ENCODE measurements at regions not wholly inside any gene's neighbourhood (a gene's known extent, or its start where the extent isn't known, plus 50 kb on each side); places are given as distances from the start of the nearest gene placed in this dataset.

DNA sequence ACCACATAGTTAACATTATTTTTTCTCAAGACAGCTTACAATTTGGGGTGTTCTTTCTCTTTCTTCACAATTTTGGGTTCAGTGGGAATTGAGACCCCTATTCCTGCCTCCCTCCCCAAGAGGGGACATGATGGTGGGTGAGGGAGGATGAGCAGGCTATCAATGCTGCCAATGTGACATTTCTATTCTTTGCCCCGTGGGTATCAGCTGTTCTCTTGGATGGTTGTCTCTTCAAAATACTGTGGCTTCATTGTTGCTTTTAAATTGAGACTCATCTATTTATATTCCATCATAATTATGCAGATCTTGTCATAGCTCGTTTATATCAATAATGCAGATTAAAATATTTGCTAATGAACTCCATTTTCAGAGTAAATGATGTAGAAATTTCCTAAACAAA lies 56.5 kb upstream of the ANO4 start:
- H3K4me3 ChIP-seq (ENCODE audit: low read depth, low read length, poor library complexity, severe bottlenecking), result no peak overlapping the region
- POLR2A ChIA-PET (ENCODE audit: low non-redundant PET), result no interaction called here
- CTCF ChIA-PET, result no interaction called here
- H3K36me3 ChIP-seq (ENCODE audit: insufficient read depth, low read length, poor library complexity, severe bottlenecking), result no peaks in the 10 kb centered on the region
- no peaks in the 10 kb centered on the region for H3K27me3 ChIP-seq (replicated peaks; ENCODE audit: insufficient read depth, low read depth, low read length, poor library complexity)
- H3K4me1 ChIP-seq (ENCODE audit: insufficient read depth, low read length, poor library complexity, severe bottlenecking), result no peaks in the 10 kb centered on the region
- H3K9me3 ChIP-seq (ENCODE audit: low read depth, low read length, poor library complexity, severe bottlenecking), result no peaks in the 10 kb centered on the region
- TF ChIP-seq, protein P1, sequence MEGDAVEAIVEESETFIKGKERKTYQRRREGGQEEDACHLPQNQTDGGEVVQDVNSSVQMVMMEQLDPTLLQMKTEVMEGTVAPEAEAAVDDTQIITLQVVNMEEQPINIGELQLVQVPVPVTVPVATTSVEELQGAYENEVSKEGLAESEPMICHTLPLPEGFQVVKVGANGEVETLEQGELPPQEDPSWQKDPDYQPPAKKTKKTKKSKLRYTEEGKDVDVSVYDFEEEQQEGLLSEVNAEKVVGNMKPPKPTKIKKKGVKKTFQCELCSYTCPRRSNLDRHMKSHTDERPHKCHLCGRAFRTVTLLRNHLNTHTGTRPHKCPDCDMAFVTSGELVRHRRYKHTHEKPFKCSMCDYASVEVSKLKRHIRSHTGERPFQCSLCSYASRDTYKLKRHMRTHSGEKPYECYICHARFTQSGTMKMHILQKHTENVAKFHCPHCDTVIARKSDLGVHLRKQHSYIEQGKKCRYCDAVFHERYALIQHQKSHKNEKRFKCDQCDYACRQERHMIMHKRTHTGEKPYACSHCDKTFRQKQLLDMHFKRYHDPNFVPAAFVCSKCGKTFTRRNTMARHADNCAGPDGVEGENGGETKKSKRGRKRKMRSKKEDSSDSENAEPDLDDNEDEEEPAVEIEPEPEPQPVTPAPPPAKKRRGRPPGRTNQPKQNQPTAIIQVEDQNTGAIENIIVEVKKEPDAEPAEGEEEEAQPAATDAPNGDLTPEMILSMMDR (conservative IDR thresholded peaks at IDR 0.05; ENCODE audit: low read depth, low read length), result no peak
- TF ChIP-seq EZH2 (IDR thresholded peaks at IDR 0.05; ENCODE audit: borderline replicate concordance, low read depth, low read length, poor library complexity, severe bottlenecking), result no peak
- H3K27ac ChIP-seq (ENCODE audit: low read depth, low read length, poor library complexity, severe bottlenecking), result no peak overlapping the region
- BruUV-seq (replicated peaks), result no TSS peak
- intact Hi-C loops (cut with micrococcal nuclease; ENCODE audit: unreplicated experiment), result loop anchor here (10.0 kb wide), 1 partner anchor 923 kb away; no protein-coding TSS in a partner anchor
- no peak for DNase-seq (ENCODE audit: low spot score)

DNA sequence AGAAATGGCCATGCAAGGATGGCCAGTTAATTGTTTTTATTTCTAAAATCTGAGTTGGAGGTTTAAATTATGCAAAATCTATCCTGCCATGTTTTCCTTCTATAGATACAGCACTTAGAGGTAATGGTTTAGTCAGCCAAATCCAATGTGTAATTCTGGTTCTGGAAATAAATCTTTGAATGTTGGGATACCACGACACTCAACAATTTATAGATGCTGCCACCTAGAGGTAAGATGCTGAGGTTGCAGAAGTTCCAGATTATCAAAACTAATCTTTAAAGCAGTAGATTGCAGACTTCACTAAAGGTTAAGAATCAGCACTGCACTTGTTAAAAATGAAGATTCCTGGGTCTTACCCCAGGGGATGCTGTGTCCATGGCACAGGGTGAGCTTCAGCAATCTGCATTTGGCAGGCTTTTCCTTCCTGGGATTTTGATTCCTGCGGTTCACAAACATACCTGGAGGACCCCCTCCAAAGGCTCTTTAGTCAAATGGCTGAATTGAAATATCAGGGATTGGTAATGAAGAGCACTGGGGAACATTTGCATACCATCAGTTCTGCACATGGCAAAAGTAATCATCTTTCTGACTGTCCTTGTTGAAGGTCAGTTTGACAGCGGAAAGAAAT lies 53.4 kb upstream of the ANO4 start:
- ChIA-PET CTCF (no interaction called here), POLR2A (ENCODE audit: low non-redundant PET) (no interaction called here)
- H3K4me1 ChIP-seq (ENCODE audit: insufficient read depth, low read length, poor library complexity, severe bottlenecking), result no peaks in the 10 kb centered on the region
- H3K27ac ChIP-seq (ENCODE audit: low read depth, low read length, poor library complexity, severe bottlenecking), result no peak overlapping the region
- intact Hi-C loops (cut with micrococcal nuclease; ENCODE audit: unreplicated experiment), result no loop called here
- H3K27me3 ChIP-seq (replicated peaks; ENCODE audit: insufficient read depth, low read depth, low read length, poor library complexity), result no peaks in the 10 kb centered on the region
- DNase-seq (ENCODE audit: low spot score), result peak; percentile 39
- TF ChIP-seq, protein P1 (conservative IDR thresholded peaks at IDR 0.05; ENCODE audit: low read depth, low read length), result peak; percentile 78
- no peak for TF ChIP-seq EZH2 (IDR thresholded peaks at IDR 0.05; ENCODE audit: borderline replicate concordance, low read depth, low read length, poor library complexity, severe bottlenecking)
- no peaks in the 10 kb centered on the region for H3K36me3 ChIP-seq (ENCODE audit: insufficient read depth, low read length, poor library complexity, severe bottlenecking)
- H3K4me3 ChIP-seq (ENCODE audit: low read depth, low read length, poor library complexity, severe bottlenecking), result no peak overlapping the region
- H3K9me3 ChIP-seq (ENCODE audit: low read depth, low read length, poor library complexity, severe bottlenecking), result no peaks in the 10 kb centered on the region
- BruUV-seq (replicated peaks), result no TSS peak

DNA sequence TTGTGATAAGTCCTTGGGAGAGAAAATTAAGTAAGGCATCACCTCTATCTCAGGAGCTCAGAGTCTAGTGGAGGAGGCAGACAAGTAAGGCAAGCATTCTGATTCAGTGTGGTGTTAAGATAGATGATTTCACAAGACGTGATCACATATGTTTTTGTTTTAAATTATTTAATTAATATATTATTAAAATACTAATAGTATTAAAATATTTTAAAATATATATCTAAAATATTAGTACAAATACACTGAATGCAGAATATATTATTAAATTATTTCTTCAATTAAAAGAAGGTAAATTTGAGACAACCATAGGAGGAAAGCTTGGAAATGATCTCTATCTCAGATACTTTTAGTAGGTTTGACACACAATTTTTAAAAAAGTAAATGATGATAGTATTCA lies 51.5 kb upstream of the ANO4 start:
- Histone ChIP-seq H3K36me3 (ENCODE audit: insufficient read depth, low read length, poor library complexity, severe bottlenecking) (no peaks in the 10 kb centered on the region), H3K27ac (ENCODE audit: low read depth, low read length, poor library complexity, severe bottlenecking) (no peak overlapping the region), H3K27me3 (replicated peaks; ENCODE audit: insufficient read depth, low read depth, low read length, poor library complexity) (no peaks in the 10 kb centered on the region), H3K4me3 (ENCODE audit: low read depth, low read length, poor library complexity, severe bottlenecking) (no peak overlapping the region), H3K4me1 (ENCODE audit: insufficient read depth, low read length, poor library complexity, severe bottlenecking) (no peaks in the 10 kb centered on the region), H3K9me3 (ENCODE audit: low read depth, low read length, poor library complexity, severe bottlenecking) (no peaks in the 10 kb centered on the region)
- intact Hi-C loops (cut with micrococcal nuclease; ENCODE audit: unreplicated experiment), result no loop called here
- DNase-seq (ENCODE audit: low spot score), result no peak
- BruUV-seq (replicated peaks), result no TSS peak
- POLR2A ChIA-PET (ENCODE audit: low non-redundant PET), result interaction anchor here (0.6 kb wide), 1 partner anchor 81 kb away, joined by 3 read pairs; no protein-coding TSS in a partner anchor
- CTCF ChIA-PET, result no interaction called here
- no peak for TF ChIP-seq EZH2 (IDR thresholded peaks at IDR 0.05; ENCODE audit: borderline replicate concordance, low read depth, low read length, poor library complexity, severe bottlenecking)
- TF ChIP-seq, protein P1 (conservative IDR thresholded peaks at IDR 0.05; ENCODE audit: low read depth, low read length), result no peak
